ENCODE measurements at regions not wholly inside any gene's neighbourhood (a gene's known extent, or its start where the extent isn't known, plus 50 kb on each side); places are given as distances from the start of the nearest gene placed in this dataset.

DNA sequence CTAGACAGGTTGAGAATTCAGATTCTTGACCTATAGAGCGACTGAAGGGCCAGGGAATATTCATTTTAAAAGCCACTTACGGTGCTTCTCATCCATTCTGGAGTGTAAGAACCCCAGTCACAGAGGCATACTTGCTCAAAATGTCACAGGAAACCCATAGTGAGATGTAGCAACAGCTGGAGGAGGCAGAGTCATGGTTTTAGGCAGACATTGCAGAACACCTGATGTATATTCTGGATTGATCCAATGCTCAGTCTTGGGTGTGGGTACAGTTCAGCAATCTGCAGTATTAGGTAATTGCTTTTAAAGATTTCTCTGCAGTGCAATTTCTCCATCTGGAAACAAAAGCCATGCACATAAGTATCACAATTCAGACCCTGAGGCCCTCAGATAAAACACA, 137.4 kb upstream of the SLC22A23 start:
- TF ChIP-seq POLR2A (IDR thresholded peaks at IDR 0.05): no peak
- TF ChIP-seq, protein P1, sequence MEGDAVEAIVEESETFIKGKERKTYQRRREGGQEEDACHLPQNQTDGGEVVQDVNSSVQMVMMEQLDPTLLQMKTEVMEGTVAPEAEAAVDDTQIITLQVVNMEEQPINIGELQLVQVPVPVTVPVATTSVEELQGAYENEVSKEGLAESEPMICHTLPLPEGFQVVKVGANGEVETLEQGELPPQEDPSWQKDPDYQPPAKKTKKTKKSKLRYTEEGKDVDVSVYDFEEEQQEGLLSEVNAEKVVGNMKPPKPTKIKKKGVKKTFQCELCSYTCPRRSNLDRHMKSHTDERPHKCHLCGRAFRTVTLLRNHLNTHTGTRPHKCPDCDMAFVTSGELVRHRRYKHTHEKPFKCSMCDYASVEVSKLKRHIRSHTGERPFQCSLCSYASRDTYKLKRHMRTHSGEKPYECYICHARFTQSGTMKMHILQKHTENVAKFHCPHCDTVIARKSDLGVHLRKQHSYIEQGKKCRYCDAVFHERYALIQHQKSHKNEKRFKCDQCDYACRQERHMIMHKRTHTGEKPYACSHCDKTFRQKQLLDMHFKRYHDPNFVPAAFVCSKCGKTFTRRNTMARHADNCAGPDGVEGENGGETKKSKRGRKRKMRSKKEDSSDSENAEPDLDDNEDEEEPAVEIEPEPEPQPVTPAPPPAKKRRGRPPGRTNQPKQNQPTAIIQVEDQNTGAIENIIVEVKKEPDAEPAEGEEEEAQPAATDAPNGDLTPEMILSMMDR (IDR thresholded peaks at IDR 0.05): no peak
